Gastroesophageal sphincter (tissue), 4 donors: ENCODE measurements at regions not wholly inside any gene's neighbourhood (a gene's known extent, or its start where the extent isn't known, plus 50 kb on each side); places are given as distances from the start of the nearest gene placed in this dataset.

Experiments
- ATAC-seq: fragments of 150-250 bp; one replicate; pipeline ENCODE4 v1.9.1; 2016; ENCODE audit warnings: mild to moderate bottlenecking, moderate library complexity
- H3K27ac ChIP-seq, 4 donors: fragments of 200-600 bp; sonication (generic) in 3 of 4; 1 replicate in 3 of 4; 2 replicates in 1 of 4; pipeline ENCODE4 v1.5.1; 2016 to 2019
- H3K27me3 ChIP-seq: fragments of 200-600 bp; sonication (generic); one replicate; pipeline ENCODE4 v1.5.1; 2019
- H3K36me3 ChIP-seq, 2 donors: fragments of 200-600 bp; sonication (generic); one replicate each; pipeline ENCODE4 v1.5.1; 2019; ENCODE audit warnings: control low read depth in 1 of 2
- H3K4me1 ChIP-seq, 3 donors: fragments of 200-600 bp; sonication (generic); 1 replicate in 2 of 3; 2 replicates in 1 of 3; pipeline ENCODE4 v1.5.1; 2016 to 2019; ENCODE audit warnings: control low read depth in 2 of 3
- H3K4me3 ChIP-seq, 2 donors: fragments of 200-600 bp; sonication (generic); one replicate each; pipeline ENCODE4 v1.5.1; 2019; ENCODE audit warnings: mild to moderate bottlenecking in 1 of 2, moderate library complexity in 1 of 2
- H3K9me3 ChIP-seq, 3 donors: fragments of 200-600 bp; sonication (generic); one replicate each; pipeline ENCODE4 v1.5.1; 2017 to 2019; ENCODE audit warnings: control low read depth in 2 of 3
- EP300 ChIP-seq: sonication (generic); formaldehyde crosslinking; IDR thresholded peaks from one replicate; pipeline ENCODE4 v1.6.1; 2017; ENCODE audit warnings: antibody characterized with exemption, mild to moderate bottlenecking
- POLR2A ChIP-seq, 2 donors: fragments of 450-650 bp; IDR thresholded peaks; one replicate each; pipeline ENCODE4 v1.6.1; 2017; ENCODE audit warnings: antibody characterized with exemption in 2 of 2, mild to moderate bottlenecking in 2 of 2, moderate library complexity in 1 of 2
- POLR2AphosphoS5 ChIP-seq: sonication (generic); formaldehyde crosslinking; IDR thresholded peaks from one replicate; pipeline ENCODE4 v1.6.1; 2017; ENCODE audit warnings: antibody characterized with exemption
- WGBS, 2 donors: methylation state at CpG; one replicate each; pipeline ENCODE4 v1.1.5; 2018; ENCODE audit warnings: low coverage in 1 of 2; 5-methylcytosine and 5-hydroxymethylcytosine counted together
- TF ChIP-seq, protein P1 (sequence below), 4 experiments: fragments of 200-600 bp in 2 of 4; fragments of 450-650 bp in 2 of 4; sonication (generic) in 1 of 4; IDR thresholded peaks; one replicate each; pipeline ENCODE4 v1.5.1; 2017 to 2019; ENCODE audit warnings: antibody characterized with exemption in 4 of 4, mild to moderate bottlenecking in 2 of 4, moderate library complexity in 2 of 4

DNA sequence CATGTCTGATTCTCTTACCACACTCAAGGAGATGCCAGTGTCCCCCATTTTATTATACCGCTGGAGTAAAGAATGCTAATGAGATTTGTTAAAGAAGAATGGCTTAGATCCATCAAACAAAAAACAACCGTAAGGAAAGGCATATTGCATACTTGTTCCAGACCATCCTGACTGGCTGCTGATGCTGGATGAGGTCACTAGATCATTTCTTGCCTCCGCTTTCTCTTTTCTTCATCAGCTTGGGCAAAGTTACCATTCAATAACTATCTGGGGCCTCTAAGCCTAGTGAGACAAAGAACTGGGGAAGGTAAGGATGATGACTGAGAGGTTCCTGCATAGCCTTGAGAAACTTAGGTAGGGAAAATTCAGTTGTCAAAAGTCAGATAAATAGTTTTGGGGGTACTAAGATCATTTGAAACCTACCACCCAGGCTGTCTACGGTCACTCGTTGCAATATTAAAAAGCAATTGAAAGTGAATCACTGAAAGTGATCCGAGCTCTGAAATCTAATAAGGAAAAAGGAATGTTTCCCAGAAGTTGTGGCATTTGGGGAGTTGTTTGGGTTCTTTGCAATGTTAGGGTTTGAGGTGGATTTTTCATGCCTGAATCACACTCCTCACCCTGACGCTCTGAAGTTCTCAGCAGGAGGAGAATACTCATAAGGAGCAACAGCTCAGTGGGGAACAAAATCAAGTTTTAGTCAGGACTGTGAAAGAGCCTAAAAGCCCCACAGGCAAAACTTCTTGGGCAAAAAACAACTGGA, 176.8 kb downstream of the HHIPL2 start:
- Histone ChIP-seq H3K4me1 (no peaks in the 10 kb centered on the region), H3K4me3 (no peak overlapping the region), H3K27me3 (no peaks in the 10 kb centered on the region), H3K36me3 (no peaks in the 10 kb centered on the region), H3K9me3 (no peaks in the 10 kb centered on the region), H3K27ac (no peak overlapping the region)
- WGBS, 2 donors: 88 to 94% methylated on average over 4 to 7 of the region's 7 CpGs
- ATAC-seq: no peak
- TF ChIP-seq POLR2A (IDR thresholded peaks at IDR 0.05) (no peak), POLR2AphosphoS5 (no peak), EP300 (no peak)
- TF ChIP-seq, protein P1, sequence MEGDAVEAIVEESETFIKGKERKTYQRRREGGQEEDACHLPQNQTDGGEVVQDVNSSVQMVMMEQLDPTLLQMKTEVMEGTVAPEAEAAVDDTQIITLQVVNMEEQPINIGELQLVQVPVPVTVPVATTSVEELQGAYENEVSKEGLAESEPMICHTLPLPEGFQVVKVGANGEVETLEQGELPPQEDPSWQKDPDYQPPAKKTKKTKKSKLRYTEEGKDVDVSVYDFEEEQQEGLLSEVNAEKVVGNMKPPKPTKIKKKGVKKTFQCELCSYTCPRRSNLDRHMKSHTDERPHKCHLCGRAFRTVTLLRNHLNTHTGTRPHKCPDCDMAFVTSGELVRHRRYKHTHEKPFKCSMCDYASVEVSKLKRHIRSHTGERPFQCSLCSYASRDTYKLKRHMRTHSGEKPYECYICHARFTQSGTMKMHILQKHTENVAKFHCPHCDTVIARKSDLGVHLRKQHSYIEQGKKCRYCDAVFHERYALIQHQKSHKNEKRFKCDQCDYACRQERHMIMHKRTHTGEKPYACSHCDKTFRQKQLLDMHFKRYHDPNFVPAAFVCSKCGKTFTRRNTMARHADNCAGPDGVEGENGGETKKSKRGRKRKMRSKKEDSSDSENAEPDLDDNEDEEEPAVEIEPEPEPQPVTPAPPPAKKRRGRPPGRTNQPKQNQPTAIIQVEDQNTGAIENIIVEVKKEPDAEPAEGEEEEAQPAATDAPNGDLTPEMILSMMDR (IDR thresholded peaks at IDR 0.05): no peak

DNA sequence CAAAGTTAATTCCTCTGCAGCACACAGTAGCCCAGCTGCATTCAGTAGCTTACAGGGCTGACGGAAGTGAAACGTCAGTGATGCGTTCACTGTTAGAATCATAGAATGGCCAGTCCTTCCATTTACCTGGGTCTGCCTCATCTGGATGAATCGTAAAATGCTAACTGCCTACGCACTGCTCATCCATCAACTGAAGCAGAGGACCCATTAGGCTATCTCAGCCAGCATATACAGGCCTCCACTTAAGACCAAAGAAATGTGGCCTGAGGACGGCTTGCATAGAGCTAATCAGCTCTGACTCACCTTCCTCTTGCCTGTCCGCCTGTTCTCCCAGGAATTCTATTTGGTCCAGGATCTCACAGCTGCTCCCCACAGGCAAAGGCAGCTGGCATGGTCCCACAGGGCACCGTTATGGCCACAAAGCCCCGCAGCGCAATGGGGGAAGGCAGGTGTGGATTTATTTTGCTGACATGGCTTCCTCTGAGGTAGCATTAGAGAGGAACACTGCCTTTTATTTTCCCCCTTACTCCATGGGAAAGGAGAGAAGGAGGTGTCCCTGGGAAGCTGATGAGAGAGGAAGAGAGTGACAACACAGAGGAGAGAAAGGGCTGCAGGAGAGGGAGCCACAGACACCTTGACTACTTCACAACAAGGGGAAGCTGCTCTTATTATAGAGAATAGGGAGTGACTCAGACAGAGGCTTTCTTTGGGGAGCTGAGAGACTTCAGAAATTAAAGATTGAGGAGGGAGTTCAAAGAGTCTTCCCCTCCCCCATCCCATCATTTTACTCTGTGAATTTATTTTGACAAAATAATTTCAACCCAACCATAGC, 177.6 kb downstream of the HHIPL2 start:
- WGBS, 2 donors: 77% methylated on average over 4 of the region's 10 CpGs; no CpG with 5 or more reads in 1 of the 2 donors
- no peaks in the 10 kb centered on the region for H3K4me1 ChIP-seq
- H3K27ac ChIP-seq: no peak overlapping the region
- no peak for TF ChIP-seq EP300
- no peak for TF ChIP-seq POLR2A (IDR thresholded peaks at IDR 0.05)
- TF ChIP-seq POLR2AphosphoS5: no peak
- TF ChIP-seq, protein P1 (IDR thresholded peaks at IDR 0.05): no peak
- ATAC-seq: no peak
- H3K4me3 ChIP-seq: no peak overlapping the region
- no peaks in the 10 kb centered on the region for H3K9me3 ChIP-seq
- H3K27me3 ChIP-seq: no peaks in the 10 kb centered on the region
- H3K36me3 ChIP-seq: no peaks in the 10 kb centered on the region

DNA sequence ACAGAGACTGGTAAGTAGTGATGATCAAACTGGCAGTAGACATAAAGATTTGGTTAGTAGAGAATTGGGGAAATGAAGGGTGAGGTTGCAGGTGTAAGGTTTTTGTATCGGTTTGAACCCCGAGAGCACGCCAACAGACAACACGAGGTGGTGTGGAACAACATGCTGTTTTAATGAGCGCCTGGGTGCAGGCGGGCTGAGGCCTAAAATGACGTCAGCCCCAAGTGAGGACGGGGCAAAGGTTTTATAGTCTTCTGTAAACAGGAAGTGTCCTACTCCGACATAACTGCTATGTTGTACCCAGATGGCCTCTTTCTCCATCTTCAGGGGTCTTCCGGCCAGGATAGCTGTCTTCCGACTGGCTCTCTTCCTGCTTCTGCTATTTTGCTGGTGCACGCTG, 178.8 kb downstream of the HHIPL2 start:
- H3K27ac ChIP-seq: no peak overlapping the region
- no peak for ATAC-seq

DNA sequence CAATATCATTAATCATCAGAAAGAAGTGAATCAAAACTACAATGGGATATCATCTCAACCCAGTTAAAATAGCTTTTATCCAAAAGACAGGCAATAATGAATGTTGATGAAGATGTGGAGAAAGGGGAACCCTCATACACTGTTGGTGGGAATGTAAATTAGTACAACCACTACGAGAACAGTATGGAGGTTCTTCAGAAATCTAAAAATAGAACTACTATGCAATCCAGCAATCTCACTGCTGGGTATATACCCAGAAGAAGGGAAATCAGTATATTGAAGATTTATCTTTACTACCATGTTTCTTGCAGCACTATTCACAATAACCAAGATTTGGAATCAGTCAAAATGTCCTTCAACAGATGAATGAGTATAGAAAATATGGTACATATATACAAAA, 189.8 kb downstream of the HHIPL2 start:
- 0% methylated on average over 1 of the region's 1 CpG for whole genome bisulfite sequencing, 2 donors

More for the DNA sequence above, 178.8 kb downstream of the HHIPL2 start:
- no peak for TF ChIP-seq POLR2A (IDR thresholded peaks at IDR 0.05)
- TF ChIP-seq EP300: no peak
- Histone ChIP-seq H3K9me3 (no peaks in the 10 kb centered on the region), H3K36me3 (no peaks in the 10 kb centered on the region), H3K4me3 (no peak overlapping the region), H3K4me1 (no peaks in the 10 kb centered on the region), H3K27me3 (no peaks in the 10 kb centered on the region)
- WGBS, 2 donors: 58 to 69% methylated on average over 9 of the region's 12 CpGs

DNA sequence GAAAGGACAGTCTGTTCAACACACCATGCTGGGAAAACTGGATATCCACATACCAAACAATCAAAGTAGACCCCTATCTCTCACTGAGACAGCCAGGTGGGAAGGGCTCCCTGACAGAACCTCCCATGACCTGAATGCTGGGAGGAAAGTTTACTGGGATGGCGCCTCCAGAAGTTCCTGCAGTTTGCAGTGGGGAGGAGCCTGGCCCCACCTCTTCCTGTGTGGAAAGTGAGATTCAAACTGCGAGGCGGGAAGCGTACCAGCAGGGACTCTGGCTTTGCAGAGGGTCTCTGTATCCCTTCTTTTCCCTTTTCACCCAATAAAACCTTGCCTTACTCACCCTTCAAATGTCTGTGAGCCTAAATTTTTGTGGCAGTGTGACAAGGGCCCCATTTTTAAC, 190.7 kb downstream of the HHIPL2 start:
- H3K4me3 ChIP-seq: no peak overlapping the region
- H3K27me3 ChIP-seq: no peaks in the 10 kb centered on the region
- 79 to 91% methylated on average over 4 of the region's 4 CpGs for WGBS, 2 donors
- no peak for ATAC-seq
- peaks cover 0 to 14% (median 0%) of the 10 kb centered on the region in 3 donors for H3K9me3 ChIP-seq
- no peak overlapping the region for H3K27ac ChIP-seq
- no peaks in the 10 kb centered on the region for H3K36me3 ChIP-seq
- H3K4me1 ChIP-seq: no peaks in the 10 kb centered on the region
- TF ChIP-seq POLR2AphosphoS5 (no peak), EP300 (no peak), POLR2A (IDR thresholded peaks at IDR 0.05) (no peak)
- TF ChIP-seq, protein P1 (IDR thresholded peaks at IDR 0.05): no peak

More for the DNA sequence above, 189.8 kb downstream of the HHIPL2 start:
- H3K4me1 ChIP-seq: no peaks in the 10 kb centered on the region
- no peak overlapping the region for H3K4me3 ChIP-seq
- ATAC-seq: no peak
- H3K27me3 ChIP-seq: no peaks in the 10 kb centered on the region
- TF ChIP-seq EP300 (no peak), POLR2AphosphoS5 (no peak), POLR2A (IDR thresholded peaks at IDR 0.05) (no peak)
- TF ChIP-seq, protein P1 (IDR thresholded peaks at IDR 0.05): no peak
- H3K27ac ChIP-seq: no peak overlapping the region
- peaks cover 0 to 14% (median 0%) of the 10 kb centered on the region in 3 donors for H3K9me3 ChIP-seq
- H3K36me3 ChIP-seq: no peaks in the 10 kb centered on the region
